PFSK-1 (cell line): ENCODE measurements at regions not wholly inside any gene's neighbourhood (a gene's known extent, or its start where the extent isn't known, plus 50 kb on each side); places are given as distances from the start of the nearest gene placed in this dataset.

Experiments used
- FOXP2 ChIP-seq: optimal IDR thresholded peaks from 2 replicates; pipeline ENCODE3; 2011; ENCODE audit warnings: borderline replicate concordance, control low read depth, inconsistent platforms; ENCODE audit not compliant: insufficient read depth; ENCODE audit errors: extremely low read length, extremely low read depth
- POLR2AphosphoS5 ChIP-seq: IDR thresholded peaks from 2 replicates; pipeline ENCODE4 v1.6.1; 2012; ENCODE audit warnings: low read depth, mild to moderate bottlenecking, control low read depth, low read length, moderate library complexity
- SIN3A ChIP-seq: IDR thresholded peaks from 2 replicates; pipeline ENCODE4 v1.6.1; 2012; ENCODE audit warnings: mild to moderate bottlenecking, low read length, moderate library complexity, borderline replicate concordance; ENCODE audit not compliant: insufficient read depth
- TAF1 ChIP-seq: IDR thresholded peaks from 2 replicates; pipeline ENCODE4 v1.6.1; 2012; ENCODE audit warnings: low read length, control low read depth, borderline replicate concordance; ENCODE audit not compliant: insufficient read depth
- TF ChIP-seq, protein P1 (sequence below), 2 experiments: IDR thresholded peaks; 2 replicates each; pipeline versions ENCODE4 v1.6.1 to v1.8.0; 2011 to 2012; ENCODE audit warnings: low read depth in 2 of 2, low read length in 2 of 2, control low read depth in 1 of 2, inconsistent platforms in 1 of 2, mild to moderate bottlenecking in 1 of 2, moderate library complexity in 1 of 2; ENCODE audit not compliant: insufficient read depth in 1 of 2

- no peak for TF ChIP-seq TAF1
- TF ChIP-seq, protein P1, sequence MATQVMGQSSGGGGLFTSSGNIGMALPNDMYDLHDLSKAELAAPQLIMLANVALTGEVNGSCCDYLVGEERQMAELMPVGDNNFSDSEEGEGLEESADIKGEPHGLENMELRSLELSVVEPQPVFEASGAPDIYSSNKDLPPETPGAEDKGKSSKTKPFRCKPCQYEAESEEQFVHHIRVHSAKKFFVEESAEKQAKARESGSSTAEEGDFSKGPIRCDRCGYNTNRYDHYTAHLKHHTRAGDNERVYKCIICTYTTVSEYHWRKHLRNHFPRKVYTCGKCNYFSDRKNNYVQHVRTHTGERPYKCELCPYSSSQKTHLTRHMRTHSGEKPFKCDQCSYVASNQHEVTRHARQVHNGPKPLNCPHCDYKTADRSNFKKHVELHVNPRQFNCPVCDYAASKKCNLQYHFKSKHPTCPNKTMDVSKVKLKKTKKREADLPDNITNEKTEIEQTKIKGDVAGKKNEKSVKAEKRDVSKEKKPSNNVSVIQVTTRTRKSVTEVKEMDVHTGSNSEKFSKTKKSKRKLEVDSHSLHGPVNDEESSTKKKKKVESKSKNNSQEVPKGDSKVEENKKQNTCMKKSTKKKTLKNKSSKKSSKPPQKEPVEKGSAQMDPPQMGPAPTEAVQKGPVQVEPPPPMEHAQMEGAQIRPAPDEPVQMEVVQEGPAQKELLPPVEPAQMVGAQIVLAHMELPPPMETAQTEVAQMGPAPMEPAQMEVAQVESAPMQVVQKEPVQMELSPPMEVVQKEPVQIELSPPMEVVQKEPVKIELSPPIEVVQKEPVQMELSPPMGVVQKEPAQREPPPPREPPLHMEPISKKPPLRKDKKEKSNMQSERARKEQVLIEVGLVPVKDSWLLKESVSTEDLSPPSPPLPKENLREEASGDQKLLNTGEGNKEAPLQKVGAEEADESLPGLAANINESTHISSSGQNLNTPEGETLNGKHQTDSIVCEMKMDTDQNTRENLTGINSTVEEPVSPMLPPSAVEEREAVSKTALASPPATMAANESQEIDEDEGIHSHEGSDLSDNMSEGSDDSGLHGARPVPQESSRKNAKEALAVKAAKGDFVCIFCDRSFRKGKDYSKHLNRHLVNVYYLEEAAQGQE (IDR thresholded peaks at IDR 0.05; ENCODE audit: insufficient read depth in 1 of 2, low read depth in 2 of 2, low read length in 2 of 2): no peak
- TF ChIP-seq POLR2AphosphoS5: no peak
- TF ChIP-seq SIN3A: no peak
- no peak for TF ChIP-seq FOXP2
Observed at GRCh38 chr3:72033666-72034428, 248.9 kb upstream of the PROK2 start.
